SK-N-MC (cell line): ENCODE measurements at regions not wholly inside any gene's neighbourhood (a gene's known extent, or its start where the extent isn't known, plus 50 kb on each side); places are given as distances from the start of the nearest gene placed in this dataset.

Experiments
- EZH2 ChIP-seq: fragments of 200-600 bp; sonication (generic); IDR thresholded peaks from one replicate; pipeline ENCODE4 v1.6.1; 2017; ENCODE audit warnings: antibody characterized with exemption
- POLR2AphosphoS5 ChIP-seq: IDR thresholded peaks from 2 replicates; pipeline ENCODE4 v1.6.1; 2012; ENCODE audit warnings: mild to moderate bottlenecking, low read depth, low read length, borderline replicate concordance

- TF ChIP-seq POLR2AphosphoS5 = no peak
- no peak for TF ChIP-seq EZH2
These were observed 151.5 kb upstream of the POU3F1 start for GRCh38 chr1:38198099-38198498.
